H1 (cell line): ENCODE measurements at regions not wholly inside any gene's neighbourhood (a gene's known extent, or its start where the extent isn't known, plus 50 kb on each side); places are given as distances from the start of the nearest gene placed in this dataset.

ENCODE experiments used
- CTCF ChIA-PET: fragments of 300-600 bp; sonication (Branson Sonifier 250); formaldehyde crosslinking; loops from one replicate; lab custom pipeline; 2021; ENCODE audit not compliant: partially characterized antibody; lab: Charles Lee
- POLR2A ChIA-PET: fragments of 300-600 bp; sonication (Branson Sonifier 250); formaldehyde crosslinking; loops from one replicate; lab custom pipeline; 2021; ENCODE audit warnings: inconsistent platforms; ENCODE audit not compliant: partially characterized antibody; lab: Charles Lee
- DNase-seq, 2 experiments: peaks; one replicate each; pipeline versions ENCODE4 v3.0.0 to v3.0.0-alpha.2; 2010 to 2022; ENCODE audit warnings: low spot score in 2 of 2, low read depth in 1 of 2, mixed read lengths in 1 of 2
- FAIRE-seq: peaks from 2 replicates; lab custom pipeline; 2011; peaks lifted over from hg19 to GRCh38; lab: Jason Lieb, UNC
- H2AFZ ChIP-seq: 2 replicates; pipeline ENCODE4 v1.8.1; 2012; ENCODE audit warnings: low read length, inconsistent platforms
- H2AK5ac ChIP-seq: 2 replicates; pipeline ENCODE4 v1.6.1; 2013; ENCODE audit warnings: low read depth, low read length
- H2BK120ac ChIP-seq: replicated peaks from 2 replicates; pipeline ENCODE3; 2013; ENCODE audit warnings: low read depth, low read length, inconsistent platforms
- H2BK12ac ChIP-seq: 2 replicates; pipeline ENCODE4 v1.6.1; 2013; ENCODE audit warnings: low read depth, low read length
- H2BK15ac ChIP-seq: 2 replicates; pipeline ENCODE4 v1.6.1; 2013; ENCODE audit warnings: low read length
- H2BK20ac ChIP-seq: 2 replicates; pipeline ENCODE4 v1.6.1; 2013; ENCODE audit warnings: low read length
- H2BK5ac ChIP-seq: 2 replicates; pipeline ENCODE4 v1.6.1; 2013; ENCODE audit warnings: low read depth, low read length
- H3K14ac ChIP-seq: 2 replicates; pipeline ENCODE4 v1.6.1; 2013; ENCODE audit warnings: inconsistent platforms; ENCODE audit not compliant: insufficient read length
- H3K18ac ChIP-seq: 2 replicates; pipeline ENCODE4 v1.6.1; 2013; ENCODE audit warnings: low read length; ENCODE audit errors: extremely low read depth
- H3K23ac ChIP-seq: 2 replicates; pipeline ENCODE4 v1.6.1; 2013; ENCODE audit warnings: inconsistent platforms; ENCODE audit not compliant: insufficient read length
- H3K23me2 ChIP-seq: 2 replicates; pipeline ENCODE4 v1.6.1; 2013; ENCODE audit warnings: low read depth, low read length
- H3K27ac ChIP-seq: 2 replicates; pipeline ENCODE4 v1.6.1; 2011; ENCODE audit warnings: low read depth, low read length, inconsistent platforms
- H3K27me3 ChIP-seq, 4 experiments: replicated peaks in 1 of 4; 1 replicate in 1 of 4; 2 replicates in 3 of 4; pipeline versions ENCODE4 v1.6.1 to v1.8.1; 2011 to 2013; ENCODE audit warnings: low read length in 3 of 4, mild to moderate bottlenecking in 3 of 4, inconsistent platforms in 2 of 4, mixed read lengths in 2 of 4, moderate library complexity in 1 of 4; ENCODE audit not compliant: control insufficient read depth in 3 of 4, insufficient read depth in 3 of 4; ENCODE audit errors: extremely low read depth in 1 of 4
- H3K36me3 ChIP-seq, 4 experiments: 2 replicates each; pipeline versions ENCODE4 v1.6.1 to v1.8.1; 2011 to 2013; ENCODE audit warnings: mild to moderate bottlenecking in 4 of 4, low read length in 3 of 4, moderate library complexity in 2 of 4, control low read depth in 1 of 4, inconsistent platforms in 1 of 4; ENCODE audit not compliant: insufficient read depth in 4 of 4, control insufficient read depth in 2 of 4
- H3K4ac ChIP-seq: replicated peaks from 2 replicates; pipeline ENCODE3; 2013; ENCODE audit warnings: low read length, low read depth, mixed read lengths, inconsistent platforms; ENCODE audit not compliant: insufficient read length
- H3K4me1 ChIP-seq, 4 experiments: replicated peaks in 1 of 4; 1 replicate in 1 of 4; 2 replicates in 3 of 4; pipeline versions ENCODE4 v1.6.1 to v1.8.1; 2011 to 2013; ENCODE audit warnings: low read length in 3 of 4, inconsistent platforms in 2 of 4, mixed read lengths in 1 of 4; ENCODE audit not compliant: insufficient read depth in 4 of 4, control insufficient read depth in 3 of 4
- H3K4me2 ChIP-seq, 2 experiments: 2 replicates each; pipeline versions ENCODE4 v1.6.1 to v1.8.1; 2011 to 2013; ENCODE audit warnings: low read depth in 2 of 2, low read length in 2 of 2, control low read depth in 1 of 2, inconsistent platforms in 1 of 2, mild to moderate bottlenecking in 1 of 2; ENCODE audit not compliant: insufficient read depth in 1 of 2
- H3K4me3 ChIP-seq, 4 experiments: fragments of 200-600, 300-600 bp in 1 of 4; sonication (generic), shearing (Covaris generic), sonication (Bioruptor Twin) in 1 of 4; 2 replicates each; pipeline versions ENCODE4 v1.5.1 to v1.8.1; 2011 to 2016; ENCODE audit warnings: low read length in 4 of 4, low read depth in 3 of 4, control low read depth in 2 of 4, inconsistent platforms in 2 of 4, mild to moderate bottlenecking in 2 of 4, mixed read lengths in 1 of 4, moderate library complexity in 1 of 4; ENCODE audit not compliant: insufficient read depth in 2 of 4; ENCODE audit errors: extremely low read depth in 1 of 4
- H3K56ac ChIP-seq: replicated peaks from 2 replicates; pipeline ENCODE3; 2013; ENCODE audit warnings: low read depth, mild to moderate bottlenecking, mixed read lengths, low read length, inconsistent platforms; ENCODE audit not compliant: insufficient read length
- H3K79me1 ChIP-seq: 2 replicates; pipeline ENCODE4 v1.6.1; 2013; ENCODE audit warnings: low read depth, low read length, control low read depth
- H3K79me2 ChIP-seq, 2 experiments: 2 replicates each; pipeline versions ENCODE4 v1.6.1 to v1.8.1; 2012 to 2013; ENCODE audit warnings: low read length in 2 of 2, mild to moderate bottlenecking in 2 of 2, inconsistent platforms in 1 of 2; ENCODE audit not compliant: insufficient read depth in 2 of 2, control insufficient read depth in 1 of 2
- H3K9ac ChIP-seq, 4 experiments: replicated peaks in 1 of 4; 1 replicate in 1 of 4; 2 replicates in 3 of 4; pipeline versions ENCODE4 v1.6.1 to v1.8.1; 2011 to 2013; ENCODE audit warnings: low read depth in 3 of 4, low read length in 3 of 4, control low read depth in 2 of 4, mild to moderate bottlenecking in 2 of 4, moderate library complexity in 2 of 4, inconsistent platforms in 1 of 4; ENCODE audit errors: extremely low read depth in 1 of 4
- H3K9me3 ChIP-seq, 2 experiments: 2 replicates each; pipeline versions ENCODE4 v1.6.1 to v1.8.1; 2012 to 2013; ENCODE audit warnings: mild to moderate bottlenecking in 2 of 2, moderate library complexity in 2 of 2, control low read depth in 1 of 2, inconsistent platforms in 1 of 2, low read depth in 1 of 2, low read length in 1 of 2, mixed read lengths in 1 of 2; ENCODE audit not compliant: insufficient read depth in 2 of 2
- H4K20me1 ChIP-seq, 2 experiments: replicated peaks in 1 of 2; 2 replicates each; pipeline versions ENCODE3 to v1.8.1; 2011 to 2013; ENCODE audit warnings: inconsistent platforms in 2 of 2, low read length in 2 of 2, mild to moderate bottlenecking in 1 of 2; ENCODE audit not compliant: insufficient read depth in 2 of 2, control insufficient read depth in 1 of 2
- H4K5ac ChIP-seq: 2 replicates; pipeline ENCODE4 v1.6.1; 2013; ENCODE audit warnings: low read length, low read depth, mixed read lengths, inconsistent platforms; ENCODE audit not compliant: insufficient read length
- H4K8ac ChIP-seq: 2 replicates; pipeline ENCODE4 v1.8.0; 2013; ENCODE audit warnings: mild to moderate bottlenecking, moderate library complexity, low read length, inconsistent platforms; ENCODE audit not compliant: insufficient read depth; ENCODE audit errors: extremely low read depth
- H4K91ac ChIP-seq: replicated peaks from 2 replicates; pipeline ENCODE3; 2013; ENCODE audit warnings: low read length, mixed read lengths, inconsistent platforms; ENCODE audit not compliant: insufficient read length
- JUN ChIP-seq: IDR thresholded peaks from 2 replicates; pipeline ENCODE4 v1.6.1; 2011; ENCODE audit warnings: low read depth, mild to moderate bottlenecking, improper control_type of control experiment, low read length
- WGBS, 2 experiments: shearing (Covaris generic) in 1 of 2; methylation state at CpG; one replicate each; pipeline versions ENCODE4 v1.1.6 to v1.1.7; 2013 to 2015; ENCODE audit warnings: low lambda C conversion rate in 2 of 2, mixed read lengths in 2 of 2, inconsistent platforms in 1 of 2, low coverage in 1 of 2, missing lambda C conversion rate in 1 of 2; ENCODE audit not compliant: insufficient replicate concordance in 2 of 2, insufficient coverage in 1 of 2, insufficient read length in 1 of 2; ENCODE audit errors: extremely low coverage in 1 of 2, missing lambda C conversion rate in 1 of 2; 5-methylcytosine and 5-hydroxymethylcytosine counted together
- TF ChIP-seq, protein P1 (sequence below): IDR thresholded peaks from 2 replicates; pipeline ENCODE4 v1.6.1; 2012; ENCODE audit warnings: inconsistent platforms

DNA sequence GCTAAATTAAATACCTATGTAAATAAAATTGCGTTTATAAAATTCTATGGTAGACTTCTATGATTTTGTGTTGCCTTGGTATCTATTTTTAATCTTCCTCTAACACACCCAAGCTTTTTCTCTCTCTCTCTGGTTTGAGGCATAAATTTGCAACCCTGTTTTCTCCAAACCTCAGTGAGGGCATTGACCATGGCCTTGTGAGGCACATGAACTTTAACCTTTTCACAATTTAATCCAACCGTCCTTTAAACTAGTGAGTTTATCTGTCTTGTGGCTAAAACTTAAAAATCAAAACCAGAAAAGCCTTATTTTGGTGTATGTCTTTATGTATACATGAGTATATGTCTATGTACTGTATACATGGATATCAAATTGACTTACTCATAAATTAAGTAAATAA, 746.6 kb upstream of the B3GALT2 start:
- Histone ChIP-seq H3K4me1 (peaks cover 0 to 11% (median 7%) of the 10 kb centered on the region in 4 experiments; a peak in 6 of 7 replicates), H3K56ac (no peak overlapping the region), H2BK15ac (no peak overlapping the region), H2AFZ (no peak overlapping the region), H3K27me3 (no peaks in the 10 kb centered on the region), H3K14ac (no peak overlapping the region), H3K27ac (no peak overlapping the region), H2BK120ac (no peak overlapping the region), H3K9ac (no peak overlapping the region), H3K9me3 (peaks cover 0 to 3% of the 10 kb centered on the region in 2 experiments; a peak in 1 of 4 replicates), H2BK5ac (no peak overlapping the region), H4K8ac (no peak overlapping the region), H2AK5ac (no peak overlapping the region), H3K79me1 (no peaks in the 10 kb centered on the region), H3K23ac (no peak overlapping the region), H3K36me3 (no peaks in the 10 kb centered on the region), H3K4me3 (no peak overlapping the region), H4K91ac (no peak overlapping the region), H2BK20ac (no peak overlapping the region), H3K4me2 (no peak overlapping the region), H4K5ac (no peak overlapping the region), H3K23me2 (no peaks in the 10 kb centered on the region), H3K18ac (no peak overlapping the region), H4K20me1 (no peaks in the 10 kb centered on the region), H3K4ac (no peak overlapping the region), H2BK12ac (no peak overlapping the region), H3K79me2 (no peaks in the 10 kb centered on the region)
- 87% methylated on average over 2 of the region's 2 CpGs; no CpG with 5 or more reads in 1 of the 2 experiments for WGBS, 2 experiments
- FAIRE-seq (no peak), DNase-seq (no peak)
- ChIA-PET CTCF (no interaction called here), POLR2A (no interaction called here)
- TF ChIP-seq, protein P1, sequence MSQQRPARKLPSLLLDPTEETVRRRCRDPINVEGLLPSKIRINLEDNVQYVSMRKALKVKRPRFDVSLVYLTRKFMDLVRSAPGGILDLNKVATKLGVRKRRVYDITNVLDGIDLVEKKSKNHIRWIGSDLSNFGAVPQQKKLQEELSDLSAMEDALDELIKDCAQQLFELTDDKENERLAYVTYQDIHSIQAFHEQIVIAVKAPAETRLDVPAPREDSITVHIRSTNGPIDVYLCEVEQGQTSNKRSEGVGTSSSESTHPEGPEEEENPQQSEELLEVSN = no peak
- no peak for TF ChIP-seq JUN
